Stimulated activated naive B cell treated with anti-CD40 and anti-IgM and Interleukin-4, amounts not matched to agents 10 μg/mL and 1 μg/mL and 100 μg/mL, for 72 hours (primary cell): ENCODE measurements at regions not wholly inside any gene's neighbourhood (a gene's known extent, or its start where the extent isn't known, plus 50 kb on each side); places are given as distances from the start of the nearest gene placed in this dataset.

Source experiments
- ATAC-seq, 2 donors: fragments of 150-1000 bp; cut with Tn5 transposase; replicated peaks; 2 replicates each; pipeline ENCODE4 v1.10.0; 2021; ENCODE audit warnings: moderate library complexity in 1 of 2
- DNase-seq: peaks from one replicate; pipeline ENCODE4 v3.0.0; 2021
- H3K27ac Mint-ChIP-seq: one replicate; pipeline ENCODE4 v1.8.0; 2022; ENCODE audit warnings: mild to moderate bottlenecking, mixed read lengths
- H3K27me3 Mint-ChIP-seq, 2 donors: one replicate each; pipeline ENCODE4 v1.8.0; 2022; ENCODE audit warnings: mixed read lengths in 2 of 2
- H3K36me3 Mint-ChIP-seq, 2 donors: one replicate each; pipeline ENCODE4 v1.8.0; 2022; ENCODE audit warnings: mixed read lengths in 2 of 2, mild to moderate bottlenecking in 1 of 2
- H3K4me1 Mint-ChIP-seq, 2 donors: one replicate each; pipeline ENCODE4 v1.8.0; 2022; ENCODE audit warnings: mixed read lengths in 2 of 2, mild to moderate bottlenecking in 1 of 2
- H3K4me3 Mint-ChIP-seq, 2 donors: one replicate each; pipeline ENCODE4 v1.8.0; 2022; ENCODE audit warnings: mild to moderate bottlenecking in 2 of 2, mixed read lengths in 2 of 2, moderate library complexity in 1 of 2
- H3K9me3 Mint-ChIP-seq, 2 donors: one replicate each; pipeline ENCODE4 v1.8.0; 2022; ENCODE audit warnings: mixed read lengths in 2 of 2, mild to moderate bottlenecking in 1 of 2

DNA sequence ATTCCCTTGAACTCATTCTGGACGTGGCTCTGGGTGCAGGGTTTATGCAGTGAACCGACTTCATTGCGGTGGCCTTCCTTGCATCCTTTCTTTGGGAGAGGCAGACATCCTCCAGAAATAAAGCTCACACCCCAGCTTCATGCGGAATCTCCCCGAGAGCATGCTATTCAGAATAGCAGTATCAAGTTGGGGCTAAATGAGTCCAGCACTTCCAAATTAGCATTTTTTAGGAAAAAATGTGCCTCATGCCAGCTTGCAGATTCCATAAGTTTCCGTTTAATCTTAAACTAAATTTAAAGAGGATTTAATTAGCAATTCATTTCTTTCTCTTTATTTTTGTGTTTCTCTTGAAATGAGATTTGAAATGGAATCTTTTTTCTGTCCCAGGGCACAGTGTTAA is 107.4 kb upstream of the HDAC4 start:
- Mint-ChIP-seq H3K9me3 (no peaks in the 10 kb centered on the region), H3K27ac (no peak overlapping the region), H3K27me3 (peaks cover 4 to 11% of the 10 kb centered on the region in 2 donors), H3K4me3 (no peak overlapping the region), H3K4me1 (peaks cover 0 to 5% of the 10 kb centered on the region in 2 donors), H3K36me3 (no peaks in the 10 kb centered on the region)
- ATAC-seq (no peak), DNase-seq (no peak)

DNA sequence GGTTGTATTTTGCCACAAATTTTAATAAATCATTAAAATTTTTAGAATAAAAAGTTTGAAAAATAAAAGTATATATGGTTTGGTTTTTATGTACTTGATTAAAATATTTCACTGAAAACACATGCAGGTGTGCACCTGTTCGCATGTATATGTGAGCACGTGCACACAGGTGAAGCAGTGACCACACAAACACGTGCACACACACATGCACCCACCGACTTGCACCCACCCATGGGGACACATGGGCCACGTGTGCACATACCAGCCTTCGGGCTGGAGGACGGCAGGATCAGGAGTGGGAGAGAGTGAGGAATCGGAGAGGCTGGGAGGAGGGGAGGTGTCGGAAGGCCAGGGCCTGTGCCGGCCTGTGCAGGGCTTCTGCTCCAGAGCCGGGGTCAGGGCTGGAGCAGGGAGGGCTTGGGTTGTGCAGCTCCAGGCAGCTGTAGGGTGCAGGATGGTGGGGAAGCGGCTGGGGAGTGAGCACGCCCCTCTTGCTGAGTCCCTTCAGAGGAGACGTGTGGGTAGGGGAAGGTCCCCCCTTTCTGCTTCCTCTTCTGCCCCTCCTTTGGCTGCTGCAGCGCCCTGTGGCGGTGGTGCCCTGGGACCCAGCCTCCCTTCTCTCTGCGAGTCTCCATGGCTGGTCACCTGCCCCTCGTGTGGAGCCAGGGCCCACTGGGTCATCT is 106.9 kb upstream of the HDAC4 start:
- H3K36me3 Mint-ChIP-seq = no peaks in the 10 kb centered on the region
- no peaks in the 10 kb centered on the region for H3K9me3 Mint-ChIP-seq
- no peak for DNase-seq
- peaks cover 0 to 5% of the 10 kb centered on the region in 2 donors for H3K4me1 Mint-ChIP-seq
- ATAC-seq = no peak
- H3K4me3 Mint-ChIP-seq = no peak overlapping the region
- no peak overlapping the region for H3K27ac Mint-ChIP-seq
- peaks cover 4 to 17% of the 10 kb centered on the region in 2 donors for H3K27me3 Mint-ChIP-seq

DNA sequence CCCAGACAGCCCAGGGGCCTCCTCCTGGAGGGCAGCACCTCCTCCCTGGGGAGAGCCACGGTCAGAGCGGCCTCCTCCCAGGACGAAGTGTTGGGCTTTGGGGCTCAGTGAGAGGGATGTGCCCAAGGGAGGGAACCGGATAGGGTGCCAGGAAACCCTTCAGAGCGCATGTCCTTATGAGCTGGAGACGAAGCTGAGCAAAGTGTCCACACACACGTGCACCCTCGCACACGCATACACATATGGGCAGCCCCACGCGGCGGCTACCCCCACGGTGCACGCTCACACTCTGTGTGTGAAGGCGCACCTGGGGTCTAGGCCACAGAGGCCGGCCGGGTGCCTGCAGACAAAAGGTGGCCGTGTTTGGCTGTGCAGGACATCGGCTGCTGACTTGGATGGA is 106.1 kb upstream of the HDAC4 start:
- Mint-ChIP-seq H3K9me3 (no peaks in the 10 kb centered on the region), H3K4me1 (peaks cover 0 to 5% of the 10 kb centered on the region in 2 donors)
- no peak for ATAC-seq

GRCh38 chr2:239506101-239506857 is 105.5 kb upstream of the HDAC4 start:
- H3K27ac Mint-ChIP-seq = no peak overlapping the region
- peaks cover 0 to 5% of the 10 kb centered on the region in 2 donors for H3K4me1 Mint-ChIP-seq
- DNase-seq = no peak
- H3K36me3 Mint-ChIP-seq = no peaks in the 10 kb centered on the region
- ATAC-seq = no peak
- H3K27me3 Mint-ChIP-seq = peaks cover 14 to 31% of the 10 kb centered on the region in 2 donors
- H3K4me3 Mint-ChIP-seq = no peak overlapping the region
- no peaks in the 10 kb centered on the region for H3K9me3 Mint-ChIP-seq

More for the DNA sequence above, 106.1 kb upstream of the HDAC4 start:
- Mint-ChIP-seq H3K36me3 (no peaks in the 10 kb centered on the region), H3K27me3 (peaks cover 8 to 24% of the 10 kb centered on the region in 2 donors), H3K27ac (no peak overlapping the region), H3K4me3 (no peak overlapping the region)
- DNase-seq = no peak

DNA sequence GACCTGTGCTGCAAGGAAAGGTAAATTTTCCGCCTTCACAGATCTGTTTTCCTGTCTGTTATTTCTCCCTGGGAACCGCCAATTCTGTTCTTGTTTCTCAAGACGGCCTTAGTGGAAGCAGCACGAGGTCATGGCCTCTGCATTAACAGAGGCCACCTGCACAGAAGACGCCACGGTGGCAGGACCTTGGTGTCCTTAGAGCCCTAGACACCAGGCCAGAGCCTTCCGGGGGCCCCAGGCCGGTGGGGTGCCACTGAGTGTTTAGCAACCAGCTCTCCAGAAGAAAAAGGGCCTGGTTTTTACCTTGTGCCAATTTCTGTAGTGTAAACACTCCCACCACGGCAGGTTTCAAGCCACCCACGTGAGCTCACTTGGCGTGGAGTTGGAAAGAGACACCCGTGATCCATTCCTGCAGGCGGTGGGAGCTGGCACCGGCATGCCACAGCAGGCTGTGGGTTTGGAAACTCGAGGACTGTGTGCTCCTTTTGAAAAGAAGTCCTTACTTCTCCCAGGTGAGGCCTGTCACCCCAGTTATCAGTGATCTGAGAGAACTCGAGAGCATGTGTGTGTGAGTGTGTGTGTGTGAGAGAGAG is 103.9 kb upstream of the HDAC4 start:
- H3K4me1 Mint-ChIP-seq = peaks cover 0 to 5% of the 10 kb centered on the region in 2 donors
- H3K36me3 Mint-ChIP-seq = no peaks in the 10 kb centered on the region
- H3K4me3 Mint-ChIP-seq = no peak overlapping the region
- H3K9me3 Mint-ChIP-seq = no peaks in the 10 kb centered on the region
- no peak for DNase-seq
- ATAC-seq = no peak
- H3K27me3 Mint-ChIP-seq = peaks cover 23 to 39% of the 10 kb centered on the region in 2 donors
- H3K27ac Mint-ChIP-seq = no peak overlapping the region

- Mint-ChIP-seq H3K36me3 (no peaks in the 10 kb centered on the region), H3K4me1 (peaks cover 0 to 5% of the 10 kb centered on the region in 2 donors), H3K9me3 (no peaks in the 10 kb centered on the region), H3K27ac (no peak overlapping the region), H3K4me3 (no peak overlapping the region), H3K27me3 (peaks cover 34 to 48% of the 10 kb centered on the region in 2 donors)
- no peak for DNase-seq
- no peak for ATAC-seq
These were observed 101.8 kb upstream of the HDAC4 start for GRCh38 chr2:239502430-239503186.

- Mint-ChIP-seq H3K27me3 (peaks cover 37 to 56% of the 10 kb centered on the region in 2 donors), H3K36me3 (no peaks in the 10 kb centered on the region), H3K9me3 (peaks cover 7% of the 10 kb centered on the region in 2 donors), H3K4me3 (no peak overlapping the region), H3K4me1 (peaks cover 0 to 5% of the 10 kb centered on the region in 2 donors), H3K27ac (no peak overlapping the region)
- DNase-seq (no peak), ATAC-seq (no peak)
These were observed 100.0 kb upstream of the HDAC4 start for GRCh38 chr2:239500574-239501550.

DNA sequence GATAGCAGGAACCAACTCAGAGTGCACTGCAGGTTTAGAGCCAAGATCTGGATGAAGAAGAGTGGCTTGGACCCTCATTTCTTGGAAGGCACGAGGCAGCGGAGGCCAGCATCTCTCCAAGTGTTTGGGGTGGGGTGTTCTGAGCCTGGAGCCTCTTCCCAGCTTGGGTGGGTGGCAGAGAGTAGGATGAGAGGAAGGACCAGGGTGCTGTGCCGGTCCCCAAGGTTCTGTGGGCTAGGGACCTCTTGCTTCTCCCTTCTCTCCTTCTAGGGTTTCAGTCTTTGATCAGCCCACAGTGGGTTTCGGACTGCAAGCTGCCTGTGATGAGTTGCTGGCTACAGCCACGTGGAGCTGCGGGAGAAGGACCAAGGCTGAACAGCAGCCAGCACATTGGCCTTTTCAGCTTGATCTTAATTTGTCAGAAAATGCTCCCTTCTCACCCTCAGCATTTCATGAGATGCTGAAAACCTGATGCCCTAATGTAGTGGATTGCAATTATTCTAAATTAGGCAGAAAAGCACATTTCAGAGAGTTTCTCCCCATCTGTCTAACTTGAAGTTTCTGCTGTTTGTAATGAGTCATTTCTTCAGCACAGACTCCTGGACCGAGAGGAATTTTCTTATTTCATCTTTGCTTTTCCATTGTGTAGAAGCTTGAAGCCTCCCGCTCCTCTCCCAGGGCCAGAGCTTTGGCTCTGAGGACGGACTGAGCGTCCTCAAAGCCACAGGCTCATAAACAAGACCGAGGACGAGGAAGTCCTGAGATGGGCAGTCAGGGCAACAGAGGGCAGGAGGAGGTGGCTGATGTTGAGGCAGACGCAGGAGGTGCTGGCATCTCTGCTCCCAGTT is 99.1 kb upstream of the HDAC4 start:
- DNase-seq (no peak), ATAC-seq (no peak)
- peaks cover 0 to 2% of the 10 kb centered on the region in 2 donors for H3K4me1 Mint-ChIP-seq
- no peak overlapping the region for H3K27ac Mint-ChIP-seq
- H3K27me3 Mint-ChIP-seq = peaks cover 40 to 58% of the 10 kb centered on the region in 2 donors
- H3K36me3 Mint-ChIP-seq = no peaks in the 10 kb centered on the region
- H3K4me3 Mint-ChIP-seq = no peak overlapping the region
- peaks cover 7% of the 10 kb centered on the region in 2 donors for H3K9me3 Mint-ChIP-seq

DNA sequence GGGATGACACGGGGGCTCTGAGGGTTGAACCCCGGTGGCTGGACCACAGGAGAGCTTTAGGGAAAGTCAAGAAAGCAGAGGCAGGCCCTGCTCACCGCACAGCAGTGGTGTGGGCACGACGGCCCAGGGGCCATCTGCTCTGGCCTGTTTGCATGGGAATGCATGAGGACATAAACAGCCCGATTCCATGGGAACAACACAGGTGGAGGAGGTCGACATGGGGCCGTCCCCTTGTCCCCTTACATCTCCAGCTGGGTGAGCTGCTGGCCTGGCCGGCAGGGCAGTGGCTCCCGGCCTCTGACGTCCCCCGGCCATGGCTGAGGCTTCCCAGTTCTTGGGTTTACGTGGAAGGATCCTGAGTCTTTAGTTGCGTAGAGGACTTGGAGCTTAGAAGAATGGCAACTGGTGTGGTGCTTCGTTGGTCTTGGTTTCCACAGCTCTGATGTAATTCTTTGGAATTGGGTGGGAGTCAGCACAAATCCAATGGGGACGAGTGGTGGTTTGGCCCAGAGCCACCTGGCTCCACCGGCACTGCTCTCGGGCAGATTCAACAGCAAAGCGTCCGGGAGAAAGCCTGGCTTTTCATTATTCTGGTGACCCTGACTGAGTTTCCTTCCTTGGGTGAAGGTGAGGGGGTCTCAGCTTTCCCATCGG is 98.3 kb upstream of the HDAC4 start:
- H3K36me3 Mint-ChIP-seq = no peaks in the 10 kb centered on the region
- ATAC-seq (no peak), DNase-seq (no peak)
- H3K27ac Mint-ChIP-seq = no peak overlapping the region
- H3K4me1 Mint-ChIP-seq = no peaks in the 10 kb centered on the region
- no peak overlapping the region for H3K4me3 Mint-ChIP-seq
- peaks cover 7% of the 10 kb centered on the region in 2 donors for H3K9me3 Mint-ChIP-seq
- H3K27me3 Mint-ChIP-seq = peaks cover 47 to 64% of the 10 kb centered on the region in 2 donors

DNA sequence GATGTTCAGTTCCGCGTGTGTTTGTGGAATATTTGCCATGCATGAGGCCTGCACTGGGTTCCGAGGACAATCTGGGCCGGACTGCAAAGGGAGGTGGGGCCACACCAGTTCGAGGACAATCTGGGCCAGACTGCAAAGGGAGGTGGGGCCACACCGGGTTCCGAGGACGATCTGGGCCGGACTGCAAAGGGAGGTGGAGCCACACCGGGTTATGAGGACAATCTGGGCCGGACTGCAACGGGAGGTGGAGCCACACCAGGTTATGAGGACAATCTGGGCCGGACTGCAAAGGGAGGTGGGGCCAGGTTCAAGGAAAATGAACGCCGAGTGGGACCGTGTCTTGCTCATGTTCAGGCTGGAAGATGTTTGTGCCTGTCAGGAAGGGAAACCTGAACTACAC is 97.8 kb upstream of the HDAC4 start:
- DNase-seq (no peak), ATAC-seq (no peak)
- peaks cover 49 to 64% of the 10 kb centered on the region in 2 donors for H3K27me3 Mint-ChIP-seq
- no peaks in the 10 kb centered on the region for H3K4me1 Mint-ChIP-seq
- no peak overlapping the region for H3K4me3 Mint-ChIP-seq
- no peaks in the 10 kb centered on the region for H3K36me3 Mint-ChIP-seq
- no peak overlapping the region for H3K27ac Mint-ChIP-seq
- peaks cover 7% of the 10 kb centered on the region in 2 donors for H3K9me3 Mint-ChIP-seq

DNA sequence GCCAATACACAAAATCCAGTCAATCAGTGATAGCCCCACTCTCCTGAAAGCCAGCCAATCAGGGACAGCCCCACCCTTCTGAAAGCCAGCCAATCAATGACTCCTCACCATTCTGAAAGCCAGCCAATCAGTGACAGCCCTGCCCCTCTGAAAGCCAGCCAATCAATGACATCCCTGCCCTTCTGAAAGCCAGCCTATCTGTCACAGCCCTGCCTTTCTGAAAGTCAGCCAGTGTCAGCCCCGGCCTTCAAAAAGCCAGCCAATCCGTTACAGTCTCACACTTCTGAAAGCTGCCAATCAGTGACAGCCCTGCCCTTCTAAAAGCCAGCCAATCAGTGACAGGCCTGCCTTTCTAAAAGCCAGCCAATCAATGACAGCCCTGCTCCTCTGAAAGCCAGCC is 95.9 kb upstream of the HDAC4 start:
- H3K4me3 Mint-ChIP-seq = no peak overlapping the region
- no peak overlapping the region for H3K27ac Mint-ChIP-seq
- no peaks in the 10 kb centered on the region for H3K36me3 Mint-ChIP-seq
- ATAC-seq = peak in 1 of 2 donors; percentile 23
- peaks cover 43 to 50% of the 10 kb centered on the region in 2 donors for H3K27me3 Mint-ChIP-seq
- no peak for DNase-seq
- H3K9me3 Mint-ChIP-seq = peaks cover 7% of the 10 kb centered on the region in 2 donors
- H3K4me1 Mint-ChIP-seq = no peaks in the 10 kb centered on the region

- Mint-ChIP-seq H3K36me3 (no peaks in the 10 kb centered on the region), H3K4me1 (no peaks in the 10 kb centered on the region), H3K9me3 (peaks cover 7% of the 10 kb centered on the region in 2 donors), H3K4me3 (no peak overlapping the region), H3K27me3 (peaks cover 35 to 47% of the 10 kb centered on the region in 2 donors), H3K27ac (no peak overlapping the region)
- ATAC-seq (no peak), DNase-seq (no peak)
These were observed 95.0 kb upstream of the HDAC4 start for GRCh38 chr2:239495791-239496233.
